ENCODE measurements at regions not wholly inside any gene's neighbourhood (a gene's known extent, or its start where the extent isn't known, plus 50 kb on each side); places are given as distances from the start of the nearest gene placed in this dataset.

GRCh38 chr10:109202111-109202510, 721.2 kb downstream of the XPNPEP1 start:
- ChIA-PET CTCF (no interaction called here), POLR2A (no interaction called here), RAD21 (ENCODE audit: low non-redundant PET in 1 of 2, low total read pairs in 2 of 2, uncharacterized antibody in 2 of 2, unreplicated experiment in 2 of 2) (no interaction called here)
- H3K27ac ChIP-seq (ENCODE audit: low read depth, low read length) = no peak overlapping the region
- H3K4me1 ChIP-seq (ENCODE audit: control insufficient read depth in 1 of 2, insufficient read depth in 2 of 2, low read length in 2 of 2) = no peaks in the 10 kb centered on the region
- no peak overlapping the region for H3K9ac ChIP-seq (ENCODE audit: low read length)
- no peak for DNase-seq (ENCODE audit: low read depth, low spot score)
- TF ChIP-seq EZH2phosphoT487 (IDR thresholded peaks at IDR 0.05; ENCODE audit: borderline replicate concordance) = no peak
- no peak for TF ChIP-seq ZNF274 (IDR thresholded peaks at IDR 0.05; ENCODE audit: low read depth, low read length)
- no peak for TF ChIP-seq JUND (IDR thresholded peaks at IDR 0.05)
- no peak for TF ChIP-seq ATF3 (IDR thresholded peaks at IDR 0.05)
- TF ChIP-seq TCF7L2 (IDR thresholded peaks at IDR 0.05; ENCODE audit: borderline replicate concordance, extremely low read depth, insufficient read depth, insufficient read length) = no peak
- no peak for TF ChIP-seq ELF1 (IDR thresholded peaks at IDR 0.05; ENCODE audit: borderline replicate concordance, low read depth)
- TF ChIP-seq SP1 (IDR thresholded peaks at IDR 0.05; ENCODE audit: low read depth) = no peak
- TF ChIP-seq FOSL1 (IDR thresholded peaks at IDR 0.05; ENCODE audit: low read depth) = no peak
- no peak for TF ChIP-seq RAD21 (IDR thresholded peaks at IDR 0.05; ENCODE audit: low read depth)
- TF ChIP-seq CBX3 (IDR thresholded peaks at IDR 0.05; ENCODE audit: low read depth) = no peak
- TF ChIP-seq, protein P1, sequence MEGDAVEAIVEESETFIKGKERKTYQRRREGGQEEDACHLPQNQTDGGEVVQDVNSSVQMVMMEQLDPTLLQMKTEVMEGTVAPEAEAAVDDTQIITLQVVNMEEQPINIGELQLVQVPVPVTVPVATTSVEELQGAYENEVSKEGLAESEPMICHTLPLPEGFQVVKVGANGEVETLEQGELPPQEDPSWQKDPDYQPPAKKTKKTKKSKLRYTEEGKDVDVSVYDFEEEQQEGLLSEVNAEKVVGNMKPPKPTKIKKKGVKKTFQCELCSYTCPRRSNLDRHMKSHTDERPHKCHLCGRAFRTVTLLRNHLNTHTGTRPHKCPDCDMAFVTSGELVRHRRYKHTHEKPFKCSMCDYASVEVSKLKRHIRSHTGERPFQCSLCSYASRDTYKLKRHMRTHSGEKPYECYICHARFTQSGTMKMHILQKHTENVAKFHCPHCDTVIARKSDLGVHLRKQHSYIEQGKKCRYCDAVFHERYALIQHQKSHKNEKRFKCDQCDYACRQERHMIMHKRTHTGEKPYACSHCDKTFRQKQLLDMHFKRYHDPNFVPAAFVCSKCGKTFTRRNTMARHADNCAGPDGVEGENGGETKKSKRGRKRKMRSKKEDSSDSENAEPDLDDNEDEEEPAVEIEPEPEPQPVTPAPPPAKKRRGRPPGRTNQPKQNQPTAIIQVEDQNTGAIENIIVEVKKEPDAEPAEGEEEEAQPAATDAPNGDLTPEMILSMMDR (IDR thresholded peaks at IDR 0.05 in 2 of 3, conservative IDR thresholded peaks at IDR 0.05 in 1 of 3; ENCODE audit: borderline replicate concordance in 1 of 3, insufficient read depth in 1 of 3, low read depth in 2 of 3, low read length in 2 of 3) = no peak
- TF ChIP-seq POLR2AphosphoS5 (IDR thresholded peaks at IDR 0.05; ENCODE audit: low read depth, low read length) = no peak
- TF ChIP-seq EGR1 (IDR thresholded peaks at IDR 0.05; ENCODE audit: low read depth) = no peak
- no peak for TF ChIP-seq YY1 (IDR thresholded peaks at IDR 0.05; ENCODE audit: extremely low read depth, insufficient replicate concordance, low read depth, low read length)
- no peak for TF ChIP-seq ZFX (IDR thresholded peaks at IDR 0.05)
- TF ChIP-seq MAX (IDR thresholded peaks at IDR 0.05) = no peak
- TF ChIP-seq SRF (IDR thresholded peaks at IDR 0.05; ENCODE audit: low read depth) = no peak
- H2AFZ ChIP-seq (ENCODE audit: low read depth, low read length, poor library complexity, severe bottlenecking) = no peak overlapping the region
- H3K4me2 ChIP-seq (ENCODE audit: low read length) = no peak overlapping the region
- H3K27me3 ChIP-seq (ENCODE audit: insufficient read depth, low read length) = no peaks in the 10 kb centered on the region
- intact Hi-C loops (cut with micrococcal nuclease) = no loop called here
- H3K9me2 ChIP-seq (ENCODE audit: insufficient read depth) = no peaks in the 10 kb centered on the region
- no peak for ATAC-seq
- H3K9me3 ChIP-seq (ENCODE audit: control insufficient read depth in 1 of 2, insufficient read depth in 1 of 2, low read depth in 1 of 2, low read length in 2 of 2) = peaks cover 16 to 26% of the 10 kb centered on the region in 2 experiments; a peak in 2 of 4 replicates
- no peaks in the 10 kb centered on the region for H3K79me2 ChIP-seq (ENCODE audit: insufficient read depth, low read length)
- BruUV-seq (replicated peaks) = no TSS peak
- H3K36me3 ChIP-seq (ENCODE audit: control insufficient read depth in 1 of 2, insufficient read depth in 2 of 2, low read length in 2 of 2) = no peaks in the 10 kb centered on the region
- no peak overlapping the region for H3K4me3 ChIP-seq (replicated peaks in 1 of 2; ENCODE audit: low read depth in 1 of 2, low read length in 2 of 2)
- H4K20me1 ChIP-seq (ENCODE audit: insufficient read depth) = no peaks in the 10 kb centered on the region

All from HCT116 (cell line).